Loucy (cell line): ENCODE measurements at regions not wholly inside any gene's neighbourhood (a gene's known extent, or its start where the extent isn't known, plus 50 kb on each side); places are given as distances from the start of the nearest gene placed in this dataset.

Experiments used
- EZH2phosphoT487 ChIP-seq: fragments of 200-600 bp; IDR thresholded peaks from 2 replicates; pipeline ENCODE4 v1.6.1; 2018; ENCODE audit warnings: antibody characterized with exemption, mild to moderate bottlenecking, moderate library complexity, borderline replicate concordance
- TF ChIP-seq, protein P1 (sequence below): fragments of 200-600 bp; sonication (generic); conservative IDR thresholded peaks from 2 replicates; pipeline ENCODE4 v1.5.1; 2014; ENCODE audit warnings: mild to moderate bottlenecking, antibody characterized with exemption, low read length

DNA sequence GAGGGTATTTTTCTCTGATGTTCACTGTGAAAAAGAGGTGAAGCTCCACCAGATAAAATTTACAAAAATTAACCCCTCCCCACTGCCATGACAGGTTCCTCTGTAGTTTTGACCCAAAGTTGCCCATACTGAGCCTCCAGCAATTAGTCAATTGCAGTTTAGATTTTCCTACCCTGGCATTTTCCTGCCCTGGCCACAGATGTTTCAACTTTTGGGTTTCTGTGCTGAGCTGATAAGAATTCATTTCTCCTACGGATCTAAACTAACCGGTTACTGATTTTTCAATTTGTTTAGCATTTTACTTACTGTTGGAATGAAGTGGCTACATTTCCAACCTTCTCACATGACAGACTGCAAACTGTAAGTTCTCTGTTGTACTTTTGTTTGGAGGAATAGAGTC, 1346.1 kb upstream of the EPHA6 start:
- TF ChIP-seq, protein P1, sequence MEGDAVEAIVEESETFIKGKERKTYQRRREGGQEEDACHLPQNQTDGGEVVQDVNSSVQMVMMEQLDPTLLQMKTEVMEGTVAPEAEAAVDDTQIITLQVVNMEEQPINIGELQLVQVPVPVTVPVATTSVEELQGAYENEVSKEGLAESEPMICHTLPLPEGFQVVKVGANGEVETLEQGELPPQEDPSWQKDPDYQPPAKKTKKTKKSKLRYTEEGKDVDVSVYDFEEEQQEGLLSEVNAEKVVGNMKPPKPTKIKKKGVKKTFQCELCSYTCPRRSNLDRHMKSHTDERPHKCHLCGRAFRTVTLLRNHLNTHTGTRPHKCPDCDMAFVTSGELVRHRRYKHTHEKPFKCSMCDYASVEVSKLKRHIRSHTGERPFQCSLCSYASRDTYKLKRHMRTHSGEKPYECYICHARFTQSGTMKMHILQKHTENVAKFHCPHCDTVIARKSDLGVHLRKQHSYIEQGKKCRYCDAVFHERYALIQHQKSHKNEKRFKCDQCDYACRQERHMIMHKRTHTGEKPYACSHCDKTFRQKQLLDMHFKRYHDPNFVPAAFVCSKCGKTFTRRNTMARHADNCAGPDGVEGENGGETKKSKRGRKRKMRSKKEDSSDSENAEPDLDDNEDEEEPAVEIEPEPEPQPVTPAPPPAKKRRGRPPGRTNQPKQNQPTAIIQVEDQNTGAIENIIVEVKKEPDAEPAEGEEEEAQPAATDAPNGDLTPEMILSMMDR: no peak
- no peak for TF ChIP-seq EZH2phosphoT487
